ENCODE measurements at regions not wholly inside any gene's neighbourhood (a gene's known extent, or its start where the extent isn't known, plus 50 kb on each side); places are given as distances from the start of the nearest gene placed in this dataset.

GRCh38 chr9:108087781-108088180, 598.2 kb upstream of the KLF4 start:
- no peak for TF ChIP-seq POLR2A (IDR thresholded peaks at IDR 0.05)
- TF ChIP-seq CTCF (IDR thresholded peaks at IDR 0.05): no peak
